Esophagus (tissue), 2 donors: ENCODE measurements at regions not wholly inside any gene's neighbourhood (a gene's known extent, or its start where the extent isn't known, plus 50 kb on each side); places are given as distances from the start of the nearest gene placed in this dataset.
"Not testable (repeated sequence)": the region's sequence is repeated elsewhere in the genome, so short reads cannot be mapped to it uniquely, and the experiment has no call there.

Experiments used
- H3K27ac ChIP-seq, 2 donors: one replicate each; pipeline ENCODE4 v1.5.1; 2013; ENCODE audit warnings: low read depth in 2 of 2, mild to moderate bottlenecking in 2 of 2, inconsistent platforms in 1 of 2, low read length in 1 of 2, moderate library complexity in 1 of 2
- H3K27me3 ChIP-seq, 2 donors: one replicate each; pipeline ENCODE4 v1.6.1; 2013; ENCODE audit warnings: low read length in 2 of 2, control low read depth in 1 of 2, mild to moderate bottlenecking in 1 of 2; ENCODE audit not compliant: insufficient read depth in 2 of 2, control insufficient read depth in 1 of 2
- H3K36me3 ChIP-seq, 2 donors: one replicate each; pipeline ENCODE4 v1.6.1; 2013; ENCODE audit warnings: low read length in 1 of 2; ENCODE audit not compliant: control insufficient read depth in 2 of 2, insufficient read depth in 2 of 2
- H3K4me1 ChIP-seq, 2 donors: one replicate each; pipeline ENCODE4 v1.6.1; 2013; ENCODE audit warnings: low read length in 1 of 2; ENCODE audit not compliant: control insufficient read depth in 2 of 2, insufficient read depth in 2 of 2
- H3K4me3 ChIP-seq, 2 donors: one replicate each; pipeline ENCODE4 v1.5.1; 2013; ENCODE audit warnings: low read length in 2 of 2, mild to moderate bottlenecking in 2 of 2, low read depth in 1 of 2, moderate library complexity in 1 of 2
- H3K9me3 ChIP-seq, 2 donors: one replicate each; pipeline ENCODE4 v1.6.1; 2013; ENCODE audit warnings: mild to moderate bottlenecking in 2 of 2, low read depth in 1 of 2, low read length in 1 of 2, moderate library complexity in 1 of 2; ENCODE audit not compliant: control insufficient read depth in 2 of 2, insufficient read depth in 1 of 2
- WGBS, 2 donors: extraction: QIAGEN DNeasy Blood & Tissue Kit; methylation state at CpG; one replicate each; pipeline ENCODE4 v1.1.7; 2013; 5-methylcytosine and 5-hydroxymethylcytosine counted together
- donor health status: healthy with polysubstance abuse.
- donor health status: Bipolar disorder and iron deficiency.

- Histone ChIP-seq H3K36me3 (no peaks in the 10 kb centered on the region), H3K4me3 (no peak overlapping the region), H3K4me1 (no peaks in the 10 kb centered on the region), H3K9me3 (no peaks in the 10 kb centered on the region), H3K27me3 (no peaks in the 10 kb centered on the region), H3K27ac (no peak overlapping the region)
- 86 to 88% methylated on average over 1 of the region's 1 CpG for WGBS, 2 donors
Observed at GRCh38 chr4:171517883-171518282, 295.3 kb upstream of the GALNTL6 start.

GRCh38 chr4:171516694-171517093 is 296.5 kb upstream of the GALNTL6 start:
- 57 to 67% methylated on average over 3 of the region's 3 CpGs for WGBS, 2 donors
- no peaks in the 10 kb centered on the region for H3K4me1 ChIP-seq
- no peak overlapping the region for H3K4me3 ChIP-seq
- no peaks in the 10 kb centered on the region for H3K36me3 ChIP-seq
- no peaks in the 10 kb centered on the region for H3K27me3 ChIP-seq
- H3K27ac ChIP-seq = no peak overlapping the region
- no peaks in the 10 kb centered on the region for H3K9me3 ChIP-seq

GRCh38 chr4:171484681-171485080 is 328.5 kb upstream of the GALNTL6 start:
- H3K27ac ChIP-seq = no peak overlapping the region
- H3K4me1 ChIP-seq = no peaks in the 10 kb centered on the region
- H3K36me3 ChIP-seq = no peaks in the 10 kb centered on the region
- H3K4me3 ChIP-seq = no peak overlapping the region
- H3K9me3 ChIP-seq = peaks cover 0 to 3% of the 10 kb centered on the region in 2 donors
- H3K27me3 ChIP-seq = no peaks in the 10 kb centered on the region

GRCh38 chr4:171478181-171478580 is 335.0 kb upstream of the GALNTL6 start:
- WGBS, 2 donors = 48 to 62% methylated on average over 1 of the region's 1 CpG
- Histone ChIP-seq H3K9me3 (peaks cover 0 to 3% of the 10 kb centered on the region in 2 donors), H3K27me3 (no peaks in the 10 kb centered on the region), H3K27ac (no peak overlapping the region), H3K36me3 (no peaks in the 10 kb centered on the region), H3K4me3 (no peak overlapping the region), H3K4me1 (no peaks in the 10 kb centered on the region)

GRCh38 chr4:171475111-171475510 is 338.1 kb upstream of the GALNTL6 start:
- not testable (repeated sequence) for H3K4me1 ChIP-seq, H3K27me3 ChIP-seq, H3K27ac ChIP-seq, H3K36me3 ChIP-seq, H3K4me3 ChIP-seq, H3K9me3 ChIP-seq
- WGBS, 2 donors = 73 to 75% methylated on average over 3 of the region's 3 CpGs

- Histone ChIP-seq H3K9me3 (no peaks in the 10 kb centered on the region), H3K27me3 (no peaks in the 10 kb centered on the region), H3K36me3 (no peaks in the 10 kb centered on the region), H3K4me1 (no peaks in the 10 kb centered on the region), H3K27ac (no peak overlapping the region), H3K4me3 (no peak overlapping the region)
- 39 to 43% methylated on average over 2 of the region's 2 CpGs for WGBS, 2 donors
Observed at GRCh38 chr4:171473155-171473554, 340.0 kb upstream of the GALNTL6 start.

GRCh38 chr4:171472230-171472629 is 341.0 kb upstream of the GALNTL6 start:
- H3K4me1 ChIP-seq = no peaks in the 10 kb centered on the region
- WGBS, 2 donors = 85% methylated on average over 4 of the region's 4 CpGs
- H3K4me3 ChIP-seq = no peak overlapping the region
- H3K36me3 ChIP-seq = no peaks in the 10 kb centered on the region
- no peaks in the 10 kb centered on the region for H3K27me3 ChIP-seq
- H3K9me3 ChIP-seq = no peaks in the 10 kb centered on the region
- H3K27ac ChIP-seq = no peak overlapping the region

- WGBS, 2 donors = 50 to 54% methylated on average over 3 of the region's 3 CpGs
Observed at GRCh38 chr4:171464499-171464898, 348.7 kb upstream of the GALNTL6 start.

GRCh38 chr4:171461191-171461590 is 352.0 kb upstream of the GALNTL6 start:
- Histone ChIP-seq H3K27ac (no peak overlapping the region), H3K27me3 (no peaks in the 10 kb centered on the region), H3K4me3 (no peak overlapping the region), H3K9me3 (no peaks in the 10 kb centered on the region), H3K4me1 (no peaks in the 10 kb centered on the region), H3K36me3 (no peaks in the 10 kb centered on the region)

More at GRCh38 chr4:171464499-171464898, 348.7 kb upstream of the GALNTL6 start:
- Histone ChIP-seq H3K4me3 (no peak overlapping the region), H3K27me3 (no peaks in the 10 kb centered on the region), H3K27ac (no peak overlapping the region), H3K4me1 (no peaks in the 10 kb centered on the region), H3K36me3 (no peaks in the 10 kb centered on the region), H3K9me3 (no peaks in the 10 kb centered on the region)

- 89 to 91% methylated on average over 2 of the region's 2 CpGs for WGBS, 2 donors
- Histone ChIP-seq H3K9me3 (no peaks in the 10 kb centered on the region), H3K4me1 (no peaks in the 10 kb centered on the region), H3K27me3 (no peaks in the 10 kb centered on the region), H3K4me3 (no peak overlapping the region), H3K27ac (no peak overlapping the region), H3K36me3 (no peaks in the 10 kb centered on the region)
Observed at GRCh38 chr4:171448919-171449481, 364.2 kb upstream of the GALNTL6 start.
